ENCODE measurements at regions not wholly inside any gene's neighbourhood (a gene's known extent, or its start where the extent isn't known, plus 50 kb on each side); places are given as distances from the start of the nearest gene placed in this dataset.

GRCh38 chr6:10048370-10049297, 366.2 kb downstream of the TFAP2A start:
- no peak for DNase-seq (ENCODE audit: low read depth)

DNA sequence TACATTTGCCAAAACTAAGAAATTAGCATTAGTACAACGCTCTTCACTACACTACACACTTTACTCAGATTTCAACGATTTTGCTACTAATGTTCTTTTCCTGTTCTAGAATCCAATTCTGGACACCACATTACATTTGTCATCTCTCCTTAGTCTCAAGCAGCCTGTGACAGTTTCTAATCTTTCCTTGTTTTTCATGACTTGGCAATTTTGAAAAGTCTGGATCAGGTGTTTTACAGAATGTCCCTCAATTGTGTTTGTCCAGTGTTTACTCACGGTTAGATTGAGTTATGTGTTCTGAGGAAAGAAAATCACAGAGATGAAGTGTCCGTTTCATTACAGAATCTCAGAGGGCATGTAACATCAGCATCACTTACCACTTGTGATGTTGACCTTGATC, 372.6 kb downstream of the TFAP2A start:
- DNase-seq (ENCODE audit: low read depth): no peak

- peak; percentile 8 for DNase-seq (ENCODE audit: low read depth)
These were observed 381.5 kb downstream of the TFAP2A start for GRCh38 chr6:10033223-10033829.

DNA sequence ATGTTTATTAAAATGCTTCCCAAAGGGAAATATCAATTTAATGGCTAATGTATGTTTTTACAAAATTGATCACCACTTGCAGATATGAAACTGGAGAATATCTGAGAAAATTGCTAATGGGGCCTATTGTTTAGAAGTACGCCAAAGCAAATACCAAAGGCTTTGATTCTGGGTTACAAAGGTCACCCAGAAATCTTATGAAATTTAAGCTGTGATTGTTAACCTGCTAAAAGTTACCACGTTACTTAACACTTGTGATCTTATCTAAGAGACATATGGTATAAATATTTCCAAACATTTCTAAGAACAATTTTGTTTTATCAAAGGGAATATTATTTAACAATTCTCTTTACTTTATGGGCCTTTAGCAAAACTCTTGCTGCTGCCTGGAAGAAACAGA, 383.3 kb downstream of the TFAP2A start:
- no peak for DNase-seq (ENCODE audit: low read depth)

DNA sequence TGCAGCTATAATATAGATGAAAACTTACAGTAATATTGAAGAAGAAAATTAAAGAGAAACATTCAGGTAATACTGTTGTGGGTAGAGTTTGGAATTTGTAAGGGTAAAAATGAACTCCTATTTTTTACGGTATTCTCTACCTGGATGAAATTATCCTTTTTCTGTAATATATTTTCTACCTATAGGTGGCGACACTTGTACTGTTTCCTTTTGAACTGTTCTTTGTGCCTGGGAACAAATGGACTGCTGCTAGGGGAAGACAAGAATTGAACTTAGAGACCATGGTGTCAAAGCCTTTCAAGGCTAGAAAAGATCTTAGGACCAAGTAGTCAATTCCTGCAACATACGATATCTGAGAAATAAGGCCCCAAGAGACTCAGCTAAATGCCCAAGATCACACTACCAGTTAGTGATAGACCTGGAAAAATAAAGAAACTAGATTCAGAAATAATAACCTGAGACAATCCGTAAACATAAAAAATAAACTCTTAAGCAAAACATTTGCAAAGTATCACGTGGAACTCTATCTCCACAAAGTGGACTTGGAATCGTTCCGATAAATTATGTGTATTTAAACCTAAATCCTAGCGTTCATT, 383.8 kb downstream of the TFAP2A start:
- no peak for DNase-seq (ENCODE audit: low read depth)

DNA sequence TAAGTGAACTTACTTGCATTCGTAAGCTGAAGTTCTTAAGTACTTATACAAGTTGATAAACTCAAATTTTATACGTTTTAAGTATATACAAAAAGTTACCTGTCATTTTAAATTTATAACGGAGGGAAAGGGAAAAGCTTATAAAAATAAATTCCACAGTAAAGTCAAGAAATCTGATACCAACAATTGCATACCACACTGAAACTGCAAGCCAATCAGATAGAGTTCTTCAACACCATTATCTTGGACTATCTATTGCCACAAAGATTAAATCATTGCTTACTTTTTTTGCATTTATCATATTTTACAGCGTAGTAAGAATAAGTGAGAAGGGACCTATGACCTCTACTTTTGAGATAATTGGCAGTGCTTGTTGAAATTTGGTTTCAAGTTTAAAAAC, 386.7 kb downstream of the TFAP2A start:
- no peak for DNase-seq (ENCODE audit: low read depth)

- DNase-seq (ENCODE audit: low read depth): no peak
These were observed 395.0 kb downstream of the TFAP2A start for GRCh38 chr6:10019851-10020250.

DNA sequence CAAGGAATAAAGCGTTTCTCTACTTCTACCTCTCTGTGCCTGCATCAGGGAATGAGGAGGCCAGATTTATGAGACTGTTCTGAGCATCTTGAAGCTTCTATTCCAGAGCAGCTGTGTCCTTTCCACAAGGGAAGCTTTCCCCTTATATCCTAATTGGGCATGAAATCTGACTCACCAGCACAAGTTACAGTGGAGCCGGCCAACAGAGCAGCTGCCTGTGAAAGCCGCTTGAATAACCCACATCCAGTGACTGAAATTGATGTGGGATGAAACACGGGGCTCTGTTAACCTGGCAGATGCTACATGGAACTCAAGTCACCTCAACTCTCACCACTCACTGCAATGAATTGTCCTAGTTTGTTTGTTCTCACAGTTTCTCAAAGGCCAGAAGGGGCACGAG, 400.3 kb downstream of the TFAP2A start:
- DNase-seq (ENCODE audit: low read depth): peak; percentile 0

GRCh38 chr6:10000551-10000950, 414.3 kb downstream of the TFAP2A start:
- no peak for DNase-seq (ENCODE audit: low read depth)

DNA sequence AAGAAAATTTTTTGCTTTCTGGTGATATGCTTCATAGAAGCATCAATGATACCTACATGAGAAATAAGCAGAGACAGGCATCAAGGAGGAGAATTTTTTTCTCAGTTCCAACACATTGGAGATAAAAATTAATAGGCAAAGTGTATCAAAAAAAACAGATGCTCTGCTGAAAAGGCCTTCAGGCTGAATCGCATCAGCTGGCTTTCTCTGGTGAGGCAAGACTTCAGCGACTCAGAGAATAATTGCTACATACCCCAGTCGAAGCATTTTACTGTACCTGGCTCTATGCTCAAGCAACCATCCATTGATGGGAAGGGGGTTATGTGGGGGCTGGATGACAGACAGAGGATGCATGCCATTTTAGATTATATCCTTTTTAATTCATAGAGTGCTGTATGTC, 415.1 kb downstream of the TFAP2A start:
- no peak for DNase-seq (ENCODE audit: low read depth)

GRCh38 chr6:9986273-9986672, 428.6 kb downstream of the TFAP2A start:
- no peak for DNase-seq (ENCODE audit: low read depth)

DNA sequence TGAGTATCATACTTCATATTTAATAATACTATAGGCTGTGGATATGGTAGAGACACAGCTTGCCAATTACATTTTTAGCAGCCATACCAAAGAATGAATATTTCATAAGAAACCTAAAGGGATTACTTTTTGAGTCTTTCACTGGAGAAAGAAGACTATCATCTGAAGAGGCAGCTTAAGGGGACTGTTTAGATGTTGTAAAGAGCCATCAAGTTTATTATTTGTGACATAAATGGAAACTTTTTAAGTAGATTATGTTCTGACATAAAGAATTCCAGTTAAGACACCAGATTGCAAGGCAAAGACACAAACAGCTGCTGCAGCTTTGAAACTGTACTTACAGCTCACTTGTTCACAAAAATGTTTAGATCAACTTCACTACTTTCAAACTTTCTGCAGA, 429.4 kb downstream of the TFAP2A start:
- DNase-seq (ENCODE audit: low read depth): no peak

GRCh38 chr6:9984607-9985006, 430.3 kb downstream of the TFAP2A start:
- no peak for DNase-seq (ENCODE audit: low read depth)

GRCh38 chr6:9983168-9983567, 431.7 kb downstream of the TFAP2A start:
- DNase-seq (ENCODE audit: low read depth): no peak

DNA sequence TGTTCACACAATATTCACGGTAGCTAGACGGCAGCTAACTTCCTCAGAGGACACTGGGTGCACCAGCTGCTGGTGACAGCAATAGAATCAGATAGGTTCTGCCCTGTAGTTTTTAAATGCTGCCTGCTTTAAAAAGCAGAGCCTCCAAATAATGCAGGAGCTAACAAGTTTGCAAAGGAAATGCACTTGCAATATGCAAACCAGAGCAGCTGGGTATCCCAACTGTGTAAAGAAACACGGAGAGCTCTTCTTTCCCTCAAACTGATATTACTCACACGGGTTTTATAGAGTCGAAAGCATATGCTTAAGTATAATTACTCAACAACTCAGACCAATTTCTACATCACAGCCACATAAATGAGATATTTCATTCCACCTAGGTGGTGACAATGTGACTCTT, 432.7 kb downstream of the TFAP2A start:
- no peak for DNase-seq (ENCODE audit: low read depth)

DNA sequence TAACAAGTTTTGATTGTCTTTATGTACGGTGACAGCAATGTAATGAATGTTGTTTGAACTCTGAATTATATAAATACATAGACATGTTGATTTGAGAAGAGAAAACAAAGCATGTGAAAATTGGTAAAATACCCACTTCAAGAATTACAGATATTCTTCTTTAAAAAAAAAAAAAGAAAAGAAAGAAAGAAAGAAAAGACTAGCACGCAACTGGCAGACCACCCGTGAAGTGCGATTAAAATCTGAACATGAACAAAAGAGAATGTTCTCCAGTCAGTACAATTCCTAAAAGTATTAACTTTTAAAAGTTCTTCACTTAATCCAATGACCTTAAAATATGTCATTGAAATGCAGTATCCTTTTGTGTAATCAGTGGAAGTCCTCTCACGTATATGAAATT, 434.9 kb downstream of the TFAP2A start:
- DNase-seq (ENCODE audit: low read depth): no peak

DNA sequence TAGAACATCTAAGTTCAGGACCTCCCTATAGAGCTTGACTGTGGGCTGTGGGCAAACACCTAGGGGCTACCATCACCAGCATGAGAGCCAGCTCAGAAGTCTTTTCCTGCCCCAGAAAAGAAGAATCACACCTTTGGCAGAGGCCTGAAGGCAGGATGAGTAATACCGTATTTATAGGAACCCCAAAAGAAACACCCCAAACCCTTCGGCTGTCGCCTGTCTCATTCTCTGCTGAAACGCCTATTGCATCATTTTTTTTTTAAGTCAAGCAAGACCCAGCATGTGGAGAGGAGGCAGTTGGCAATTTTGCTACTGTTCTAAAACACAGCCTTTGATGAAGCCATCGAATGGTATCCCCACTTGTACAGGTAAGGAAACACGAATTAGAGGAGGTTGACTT, 436.4 kb downstream of the TFAP2A start:
- DNase-seq (ENCODE audit: low read depth): no peak

- no peak for DNase-seq (ENCODE audit: low read depth)
These were observed 437.5 kb downstream of the TFAP2A start for GRCh38 chr6:9977411-9977810.

GRCh38 chr6:9961646-9962045, 453.2 kb downstream of the TFAP2A start:
- DNase-seq (ENCODE audit: low read depth): no peak

GRCh38 chr6:9957215-9957759, 457.6 kb downstream of the TFAP2A start:
- no peak for DNase-seq (ENCODE audit: low read depth)

- no peak for DNase-seq (ENCODE audit: low read depth)
These were observed 466.2 kb downstream of the TFAP2A start for GRCh38 chr6:9948678-9949077.

- no peak for DNase-seq (ENCODE audit: low read depth)
These were observed 470.9 kb downstream of the TFAP2A start for GRCh38 chr6:9943986-9944385.

DNA sequence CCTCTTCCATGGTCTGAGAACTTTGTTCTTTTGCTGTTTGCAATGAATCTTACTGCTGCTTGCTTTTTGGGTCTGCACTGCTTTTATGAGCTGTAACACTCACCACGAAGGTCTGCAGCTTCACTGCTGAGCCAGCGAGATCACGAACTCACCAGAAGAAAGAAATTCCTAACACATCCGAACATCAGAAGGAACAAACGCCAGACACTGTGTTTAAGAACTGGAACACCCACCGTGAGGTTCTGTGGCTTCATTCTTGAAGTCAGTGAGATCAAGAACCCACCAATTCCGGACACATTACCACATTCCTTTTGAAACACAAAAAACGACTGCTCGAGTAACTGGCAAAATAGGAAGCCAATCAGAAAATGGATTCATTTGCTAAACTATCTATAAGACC, 471.8 kb downstream of the TFAP2A start:
- DNase-seq (ENCODE audit: low read depth): no peak

Data from non-pigmented ciliary epithelial cell (primary cell).